LNCAP (cell line): ENCODE measurements at regions not wholly inside any gene's neighbourhood (a gene's known extent, or its start where the extent isn't known, plus 50 kb on each side); places are given as distances from the start of the nearest gene placed in this dataset.

Experiments used
- CTCF ChIP-seq: fragments of 450-650 bp; IDR thresholded peaks from 2 replicates; pipeline ENCODE4 v1.5.1; 2017; ENCODE audit warnings: mild to moderate bottlenecking

- no peak for TF ChIP-seq CTCF
Measured at GRCh38 chr3:64297563-64297962, 72.3 kb upstream of the PRICKLE2 start.

GRCh38 chr3:64295594-64295993 lies 70.3 kb upstream of the PRICKLE2 start:
- TF ChIP-seq CTCF: no peak

- no peak for TF ChIP-seq CTCF
Measured at GRCh38 chr3:64294771-64295170, 69.5 kb upstream of the PRICKLE2 start.

- no peak for TF ChIP-seq CTCF
Measured at GRCh38 chr3:64293121-64293520, 67.9 kb upstream of the PRICKLE2 start.

- TF ChIP-seq CTCF: no peak
Measured at GRCh38 chr3:64291956-64292355, 66.7 kb upstream of the PRICKLE2 start.

GRCh38 chr3:64291345-64291744 lies 66.1 kb upstream of the PRICKLE2 start:
- TF ChIP-seq CTCF: no peak

- TF ChIP-seq CTCF: no peak
Measured at GRCh38 chr3:64290864-64291263, 65.6 kb upstream of the PRICKLE2 start.

- no peak for TF ChIP-seq CTCF
Measured at GRCh38 chr3:64290161-64290560, 64.9 kb upstream of the PRICKLE2 start.
